CD14-positive monocyte (primary cell): ENCODE measurements at regions not wholly inside any gene's neighbourhood (a gene's known extent, or its start where the extent isn't known, plus 50 kb on each side); places are given as distances from the start of the nearest gene placed in this dataset.

Experiments
- DNase-seq, 3 donors: peaks; one replicate each; pipeline ENCODE4 v3.0.0-alpha.2; 2011 to 2022
- H2AFZ ChIP-seq: 2 replicates; pipeline ENCODE4 v1.6.0; 2012; ENCODE audit warnings: mild to moderate bottlenecking, low read depth, low read length, inconsistent platforms; ENCODE audit not compliant: insufficient read depth, poor library complexity, severe bottlenecking
- H3K27ac ChIP-seq, 2 donors: 1 replicate in 1 of 2; 2 replicates in 1 of 2; pipeline ENCODE4 v1.5.1; 2012 to 2013; ENCODE audit warnings: low read length in 2 of 2, control low read depth in 1 of 2, inconsistent platforms in 1 of 2, low read depth in 1 of 2, mild to moderate bottlenecking in 1 of 2
- H3K27me3 ChIP-seq, 2 donors: one replicate each; pipeline versions ENCODE4 v1.6.0 to v1.6.1; 2011 to 2013; ENCODE audit warnings: low read length in 2 of 2; ENCODE audit not compliant: control insufficient read depth in 2 of 2, insufficient read depth in 2 of 2
- H3K36me3 ChIP-seq, 2 donors: replicated peaks in 1 of 2; 1 replicate in 1 of 2; 2 replicates in 1 of 2; pipeline versions ENCODE4 v1.5.1 to v1.6.1; 2012 to 2013; ENCODE audit warnings: low read length in 2 of 2, control low read depth in 1 of 2, inconsistent platforms in 1 of 2, mild to moderate bottlenecking in 1 of 2; ENCODE audit not compliant: insufficient read depth in 2 of 2, control insufficient read depth in 1 of 2
- H3K4me1 ChIP-seq, 2 donors: 1 replicate in 1 of 2; 2 replicates in 1 of 2; pipeline versions ENCODE4 v1.5.1 to v1.6.1; 2012 to 2013; ENCODE audit warnings: low read length in 2 of 2, control low read depth in 1 of 2, inconsistent platforms in 1 of 2, mild to moderate bottlenecking in 1 of 2, moderate library complexity in 1 of 2; ENCODE audit not compliant: insufficient read depth in 2 of 2, control insufficient read depth in 1 of 2
- H3K4me2 ChIP-seq: replicated peaks from 2 replicates; pipeline ENCODE3; 2012; ENCODE audit warnings: low read length, moderate library complexity, mild to moderate bottlenecking; ENCODE audit not compliant: poor library complexity, severe bottlenecking; ENCODE audit errors: extremely low read depth
- H3K4me3 ChIP-seq, 3 experiments: fragments of 200-600 bp in 1 of 3; sonication (generic) in 1 of 3; replicated peaks in 1 of 3; 1 replicate in 2 of 3; 2 replicates in 1 of 3; pipeline ENCODE4 v1.5.1; 2011 to 2013; ENCODE audit warnings: low read length in 3 of 3, mild to moderate bottlenecking in 3 of 3, control low read depth in 2 of 3, low read depth in 2 of 3, inconsistent platforms in 1 of 3, moderate library complexity in 1 of 3
- H3K79me2 ChIP-seq: 2 replicates; pipeline ENCODE4 v1.6.0; 2012; ENCODE audit warnings: mild to moderate bottlenecking, control low read depth, inconsistent platforms, low read length, moderate library complexity; ENCODE audit not compliant: insufficient read depth
- H3K9ac ChIP-seq: 2 replicates; pipeline ENCODE4 v1.6.0; 2017; ENCODE audit warnings: low read length, mild to moderate bottlenecking; ENCODE audit not compliant: insufficient read depth, poor library complexity, severe bottlenecking
- H3K9me3 ChIP-seq, 2 donors: replicated peaks in 1 of 2; 1 replicate in 1 of 2; 2 replicates in 1 of 2; pipeline versions ENCODE4 v1.5.1 to v1.6.1; 2012 to 2013; ENCODE audit warnings: low read length in 2 of 2, control low read depth in 1 of 2; ENCODE audit not compliant: control insufficient read depth in 1 of 2, insufficient read depth in 1 of 2
- H4K20me1 ChIP-seq: 2 replicates; pipeline ENCODE4 v1.6.0; 2012; ENCODE audit warnings: mild to moderate bottlenecking, low read length, control low read depth, moderate library complexity; ENCODE audit not compliant: insufficient read depth
- H3K27ac Mint-ChIP-seq, 7 donors: one replicate each; pipeline ENCODE4 v1.8.0; 2020; ENCODE audit warnings: mild to moderate bottlenecking in 7 of 7, mixed read lengths in 7 of 7, moderate library complexity in 6 of 7, inconsistent platforms in 2 of 7
- H3K27me3 Mint-ChIP-seq, 3 donors: one replicate each; pipeline ENCODE4 v1.8.0; 2021 to 2022; ENCODE audit warnings: low read depth in 3 of 3, mild to moderate bottlenecking in 3 of 3, mixed read lengths in 3 of 3, moderate library complexity in 3 of 3, inconsistent platforms in 1 of 3
- H3K36me3 Mint-ChIP-seq, 2 donors: one replicate each; pipeline ENCODE4 v1.8.0; 2020; ENCODE audit warnings: mixed read lengths in 2 of 2, inconsistent platforms in 1 of 2, mild to moderate bottlenecking in 1 of 2
- H3K4me1 Mint-ChIP-seq: one replicate; pipeline ENCODE4 v1.8.0; 2020; ENCODE audit warnings: mild to moderate bottlenecking, mixed read lengths
- H3K4me3 Mint-ChIP-seq, 2 donors: one replicate each; pipeline ENCODE4 v1.8.0; 2020; ENCODE audit warnings: mild to moderate bottlenecking in 2 of 2, mixed read lengths in 2 of 2, moderate library complexity in 1 of 2
- H3K9me3 Mint-ChIP-seq, 7 donors: one replicate each; pipeline ENCODE4 v1.8.0; 2020 to 2022; ENCODE audit warnings: mixed read lengths in 7 of 7, mild to moderate bottlenecking in 6 of 7, moderate library complexity in 6 of 7, inconsistent platforms in 2 of 7
- WGBS: methylation state at CpG from one replicate; pipeline ENCODE4 v1.1.5; 2013; ENCODE audit warnings: missing lambda C conversion rate; ENCODE audit not compliant: insufficient coverage; 5-methylcytosine and 5-hydroxymethylcytosine counted together
- intact Hi-C, 2 donors: fragments of 100-400 bp; cut with micrococcal nuclease; formaldehyde crosslinking; loops; one replicate each; pipeline versions ENCODE4 v1.15.0 to v1.15.1; 2023
- TF ChIP-seq, protein P1 (sequence below): fragments of 200-600 bp; IDR thresholded peaks from one replicate; pipeline ENCODE4 v1.8.0; 2022; ENCODE audit warnings: antibody characterized with exemption, mild to moderate bottlenecking

DNA sequence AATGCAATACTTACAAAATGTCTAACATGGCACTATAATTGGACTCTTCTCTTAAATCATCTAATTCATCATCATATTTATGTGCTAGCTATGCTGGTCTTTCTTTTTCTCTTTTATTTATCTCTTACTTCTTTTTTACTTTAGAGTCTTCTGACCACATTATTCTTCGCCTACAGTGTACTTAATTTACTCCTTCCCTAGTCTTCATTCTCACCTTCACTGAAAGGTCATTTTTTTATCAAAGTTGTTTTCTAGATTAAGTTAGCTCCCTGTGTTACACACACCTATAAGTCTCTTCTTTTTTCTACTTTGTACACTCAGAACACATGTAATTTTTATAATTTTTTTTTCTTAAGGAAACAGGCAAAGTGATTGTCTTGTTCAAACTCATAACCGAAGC lies 1351.2 kb downstream of the FSCB start:
- H3K36me3 ChIP-seq: no peaks in the 10 kb centered on the region
- no peak overlapping the region for H3K27ac Mint-ChIP-seq
- no peak overlapping the region for H3K9ac ChIP-seq
- intact Hi-C loops: no loop called here
- H3K4me1 ChIP-seq: no peaks in the 10 kb centered on the region
- no peak overlapping the region for H2AFZ ChIP-seq
- no peaks in the 10 kb centered on the region for H3K27me3 Mint-ChIP-seq
- H3K27me3 ChIP-seq: no peaks in the 10 kb centered on the region
- TF ChIP-seq, protein P1, sequence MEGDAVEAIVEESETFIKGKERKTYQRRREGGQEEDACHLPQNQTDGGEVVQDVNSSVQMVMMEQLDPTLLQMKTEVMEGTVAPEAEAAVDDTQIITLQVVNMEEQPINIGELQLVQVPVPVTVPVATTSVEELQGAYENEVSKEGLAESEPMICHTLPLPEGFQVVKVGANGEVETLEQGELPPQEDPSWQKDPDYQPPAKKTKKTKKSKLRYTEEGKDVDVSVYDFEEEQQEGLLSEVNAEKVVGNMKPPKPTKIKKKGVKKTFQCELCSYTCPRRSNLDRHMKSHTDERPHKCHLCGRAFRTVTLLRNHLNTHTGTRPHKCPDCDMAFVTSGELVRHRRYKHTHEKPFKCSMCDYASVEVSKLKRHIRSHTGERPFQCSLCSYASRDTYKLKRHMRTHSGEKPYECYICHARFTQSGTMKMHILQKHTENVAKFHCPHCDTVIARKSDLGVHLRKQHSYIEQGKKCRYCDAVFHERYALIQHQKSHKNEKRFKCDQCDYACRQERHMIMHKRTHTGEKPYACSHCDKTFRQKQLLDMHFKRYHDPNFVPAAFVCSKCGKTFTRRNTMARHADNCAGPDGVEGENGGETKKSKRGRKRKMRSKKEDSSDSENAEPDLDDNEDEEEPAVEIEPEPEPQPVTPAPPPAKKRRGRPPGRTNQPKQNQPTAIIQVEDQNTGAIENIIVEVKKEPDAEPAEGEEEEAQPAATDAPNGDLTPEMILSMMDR: no peak
- peaks cover 0 to 6% (median 0%) of the 10 kb centered on the region in 7 donors for H3K9me3 Mint-ChIP-seq
- H3K4me2 ChIP-seq: no peak overlapping the region
- no peaks in the 10 kb centered on the region for H4K20me1 ChIP-seq
- no peaks in the 10 kb centered on the region for H3K36me3 Mint-ChIP-seq
- no CpG with 5 or more reads among the region's 2 CpGs for WGBS
- no peak overlapping the region for H3K27ac ChIP-seq
- H3K9me3 ChIP-seq: no peaks in the 10 kb centered on the region
- H3K4me1 Mint-ChIP-seq: no peaks in the 10 kb centered on the region
- H3K4me3 ChIP-seq: no peak overlapping the region
- DNase-seq: no peak
- no peak overlapping the region for H3K4me3 Mint-ChIP-seq
- no peaks in the 10 kb centered on the region for H3K79me2 ChIP-seq

DNA sequence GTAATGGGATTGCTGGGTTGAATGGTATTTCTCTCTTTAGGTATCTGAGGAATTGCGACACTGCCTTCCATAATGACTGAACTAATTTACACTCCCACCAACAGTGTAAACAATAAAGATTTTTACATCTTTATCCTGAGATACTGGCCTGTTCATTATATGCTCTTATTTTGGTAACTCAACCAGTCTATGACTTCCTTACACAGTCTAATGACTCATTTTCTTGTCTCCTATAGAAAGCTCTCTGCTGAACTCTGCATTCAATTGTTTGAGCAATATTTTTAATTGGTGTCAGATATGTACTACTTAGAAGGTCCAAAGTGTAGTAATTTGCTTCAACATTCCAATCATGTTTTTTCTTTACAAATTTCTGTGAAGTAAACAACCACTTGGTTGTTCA lies 1351.8 kb downstream of the FSCB start:
- no peaks in the 10 kb centered on the region for H3K4me1 Mint-ChIP-seq
- Histone ChIP-seq H3K27ac (no peak overlapping the region), H2AFZ (no peak overlapping the region), H3K27me3 (no peaks in the 10 kb centered on the region), H3K9me3 (no peaks in the 10 kb centered on the region), H3K36me3 (no peaks in the 10 kb centered on the region), H3K79me2 (no peaks in the 10 kb centered on the region), H3K4me2 (no peak overlapping the region), H3K4me1 (no peaks in the 10 kb centered on the region), H3K9ac (no peak overlapping the region), H4K20me1 (no peaks in the 10 kb centered on the region), H3K4me3 (no peak overlapping the region)
- WGBS: no CpG with 5 or more reads among the region's 1 CpG
- no peak overlapping the region for H3K27ac Mint-ChIP-seq
- H3K9me3 Mint-ChIP-seq: peaks cover 0 to 6% (median 0%) of the 10 kb centered on the region in 7 donors
- intact Hi-C loops: no loop called here
- no peak for DNase-seq
- H3K36me3 Mint-ChIP-seq: no peaks in the 10 kb centered on the region
- no peak overlapping the region for H3K4me3 Mint-ChIP-seq
- no peaks in the 10 kb centered on the region for H3K27me3 Mint-ChIP-seq
- TF ChIP-seq, protein P1: no peak
